ENCODE measurements at regions not wholly inside any gene's neighbourhood (a gene's known extent, or its start where the extent isn't known, plus 50 kb on each side); places are given as distances from the start of the nearest gene placed in this dataset.
"Not testable (repeated sequence)": the region's sequence is repeated elsewhere in the genome, so short reads cannot be mapped to it uniquely, and the experiment has no call there.

GRCh38 chr4:167873496-167873895, 218.8 kb upstream of the ANXA10 start:
- no peak for TF ChIP-seq CTCF (IDR thresholded peaks at IDR 0.05; ENCODE audit: borderline replicate concordance, extremely low read depth, insufficient read depth)
- Histone ChIP-seq H3K27me3 (ENCODE audit: control insufficient read depth, insufficient read depth, low read length) (no peaks in the 10 kb centered on the region), H3K9ac (ENCODE audit: low read length in 3 of 3) (no peak overlapping the region), H3K4me1 (ENCODE audit: control insufficient read depth in 2 of 3, insufficient read depth in 2 of 3, low read depth in 1 of 3, low read length in 3 of 3) (no peaks in the 10 kb centered on the region), H3K27ac (ENCODE audit: low read depth in 2 of 2, low read length in 2 of 2) (no peak overlapping the region), H3K4me3 (ENCODE audit: low read length in 3 of 3) (no peak overlapping the region), H3K9me3 (ENCODE audit: control insufficient read depth in 2 of 3, insufficient read depth in 1 of 3, low read length in 3 of 3) (no peaks in the 10 kb centered on the region), H3K36me3 (ENCODE audit: control insufficient read depth in 2 of 3, insufficient read depth in 3 of 3, low read length in 3 of 3) (no peaks in the 10 kb centered on the region)
- FAIRE-seq (no peak), DNase-seq (no peak)
- intact Hi-C loops (cut with DNase I): no loop called here

- H3K9ac ChIP-seq (ENCODE audit: low read length in 3 of 3); FAIRE-seq; intact Hi-C loops (cut with DNase I); H3K36me3 ChIP-seq (ENCODE audit: control insufficient read depth in 2 of 3, insufficient read depth in 3 of 3, low read length in 3 of 3); H3K27ac ChIP-seq (ENCODE audit: low read depth in 2 of 2, low read length in 2 of 2); DNase-seq; H3K27me3 ChIP-seq (ENCODE audit: control insufficient read depth, insufficient read depth, low read length); H3K4me1 ChIP-seq (ENCODE audit: control insufficient read depth in 2 of 3, insufficient read depth in 2 of 3, low read depth in 1 of 3, low read length in 3 of 3); H3K4me3 ChIP-seq (ENCODE audit: low read length in 3 of 3); H3K9me3 ChIP-seq (ENCODE audit: control insufficient read depth in 2 of 3, insufficient read depth in 1 of 3, low read length in 3 of 3): not testable (repeated sequence)
Observed at GRCh38 chr4:167876091-167876490, 216.2 kb upstream of the ANXA10 start.

GRCh38 chr4:167877826-167878225, 214.5 kb upstream of the ANXA10 start:
- H3K4me1 ChIP-seq (ENCODE audit: control insufficient read depth in 2 of 3, insufficient read depth in 2 of 3, low read depth in 1 of 3, low read length in 3 of 3); H3K4me3 ChIP-seq (ENCODE audit: low read length in 3 of 3); H3K9me3 ChIP-seq (ENCODE audit: control insufficient read depth in 2 of 3, insufficient read depth in 1 of 3, low read length in 3 of 3); DNase-seq; H3K9ac ChIP-seq (ENCODE audit: low read length in 3 of 3); H3K27me3 ChIP-seq (ENCODE audit: control insufficient read depth, insufficient read depth, low read length); H3K36me3 ChIP-seq (ENCODE audit: control insufficient read depth in 2 of 3, insufficient read depth in 3 of 3, low read length in 3 of 3); FAIRE-seq; intact Hi-C loops (cut with DNase I); H3K27ac ChIP-seq (ENCODE audit: low read depth in 2 of 2, low read length in 2 of 2): not testable (repeated sequence)

GRCh38 chr4:167883266-167883665, 209.1 kb upstream of the ANXA10 start:
- TF ChIP-seq CTCF (IDR thresholded peaks at IDR 0.05; ENCODE audit: borderline replicate concordance, extremely low read depth, insufficient read depth): no peak
- Histone ChIP-seq H3K27me3 (ENCODE audit: control insufficient read depth, insufficient read depth, low read length) (no peaks in the 10 kb centered on the region), H3K36me3 (ENCODE audit: control insufficient read depth in 2 of 3, insufficient read depth in 3 of 3, low read length in 3 of 3) (no peaks in the 10 kb centered on the region), H3K9me3 (ENCODE audit: control insufficient read depth in 2 of 3, insufficient read depth in 1 of 3, low read length in 3 of 3) (no peaks in the 10 kb centered on the region), H3K9ac (ENCODE audit: low read length in 3 of 3) (no peak overlapping the region), H3K27ac (ENCODE audit: low read depth in 2 of 2, low read length in 2 of 2) (no peak overlapping the region), H3K4me3 (ENCODE audit: low read length in 3 of 3) (no peak overlapping the region), H3K4me1 (ENCODE audit: control insufficient read depth in 2 of 3, insufficient read depth in 2 of 3, low read depth in 1 of 3, low read length in 3 of 3) (no peaks in the 10 kb centered on the region)
- FAIRE-seq: no peak
- DNase-seq: peak in 1 of 5 donors; percentile 3
- intact Hi-C loops (cut with DNase I): no loop called here

GRCh38 chr4:167885071-167885470, 207.3 kb upstream of the ANXA10 start:
- H3K9me3 ChIP-seq (ENCODE audit: control insufficient read depth in 2 of 3, insufficient read depth in 1 of 3, low read length in 3 of 3): no peaks in the 10 kb centered on the region
- no peaks in the 10 kb centered on the region for H3K4me1 ChIP-seq (ENCODE audit: control insufficient read depth in 2 of 3, insufficient read depth in 2 of 3, low read depth in 1 of 3, low read length in 3 of 3)
- H3K27ac ChIP-seq (ENCODE audit: low read depth in 2 of 2, low read length in 2 of 2): no peak overlapping the region
- no peaks in the 10 kb centered on the region for H3K27me3 ChIP-seq (ENCODE audit: control insufficient read depth, insufficient read depth, low read length)
- FAIRE-seq: no peak
- no peaks in the 10 kb centered on the region for H3K36me3 ChIP-seq (ENCODE audit: control insufficient read depth in 2 of 3, insufficient read depth in 3 of 3, low read length in 3 of 3)
- no peak overlapping the region for H3K4me3 ChIP-seq (ENCODE audit: low read length in 3 of 3)
- TF ChIP-seq CTCF (IDR thresholded peaks at IDR 0.05; ENCODE audit: borderline replicate concordance, extremely low read depth, insufficient read depth): no peak
- DNase-seq: no peak
- intact Hi-C loops (cut with DNase I): no loop called here
- H3K9ac ChIP-seq (ENCODE audit: low read length in 3 of 3): no peak overlapping the region

Measured in kidney (tissue), 13 donors.